DND-41 (cell line): ENCODE measurements at regions not wholly inside any gene's neighbourhood (a gene's known extent, or its start where the extent isn't known, plus 50 kb on each side); places are given as distances from the start of the nearest gene placed in this dataset.

Experiments
- EZH2 ChIP-seq: IDR thresholded peaks from 3 replicates; pipeline ENCODE4 v1.6.1; 2012; ENCODE audit warnings: borderline replicate concordance, low read depth, mild to moderate bottlenecking, moderate library complexity, low read length, inconsistent platforms; ENCODE audit not compliant: severe bottlenecking
- TF ChIP-seq, protein P1 (sequence below): IDR thresholded peaks from 2 replicates; pipeline ENCODE4 v1.5.1; 2012; ENCODE audit warnings: borderline replicate concordance, low read length, moderate library complexity, mild to moderate bottlenecking; ENCODE audit not compliant: poor library complexity, severe bottlenecking; ENCODE audit errors: extremely low read depth

DNA sequence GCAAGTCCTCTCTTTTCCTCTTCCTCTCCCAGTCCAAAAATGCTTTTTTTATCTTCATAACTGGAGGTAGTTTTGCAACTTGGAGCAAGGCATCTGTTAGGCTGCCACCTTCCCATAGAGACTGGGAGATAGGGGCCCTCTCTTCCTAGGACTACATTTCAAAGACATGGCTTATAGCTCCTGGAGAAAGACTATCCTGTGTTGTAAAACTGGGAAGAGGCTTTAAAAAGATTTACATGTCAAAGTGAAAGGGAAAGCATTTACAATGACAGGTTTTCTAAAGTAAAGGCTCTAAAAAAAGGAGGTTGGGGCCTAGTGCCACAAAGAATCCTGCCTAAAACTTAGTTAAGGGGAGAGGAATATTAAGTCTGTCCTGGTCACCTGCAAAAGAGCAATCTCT lies 82.2 kb upstream of the SEMA3E start:
- TF ChIP-seq, protein P1, sequence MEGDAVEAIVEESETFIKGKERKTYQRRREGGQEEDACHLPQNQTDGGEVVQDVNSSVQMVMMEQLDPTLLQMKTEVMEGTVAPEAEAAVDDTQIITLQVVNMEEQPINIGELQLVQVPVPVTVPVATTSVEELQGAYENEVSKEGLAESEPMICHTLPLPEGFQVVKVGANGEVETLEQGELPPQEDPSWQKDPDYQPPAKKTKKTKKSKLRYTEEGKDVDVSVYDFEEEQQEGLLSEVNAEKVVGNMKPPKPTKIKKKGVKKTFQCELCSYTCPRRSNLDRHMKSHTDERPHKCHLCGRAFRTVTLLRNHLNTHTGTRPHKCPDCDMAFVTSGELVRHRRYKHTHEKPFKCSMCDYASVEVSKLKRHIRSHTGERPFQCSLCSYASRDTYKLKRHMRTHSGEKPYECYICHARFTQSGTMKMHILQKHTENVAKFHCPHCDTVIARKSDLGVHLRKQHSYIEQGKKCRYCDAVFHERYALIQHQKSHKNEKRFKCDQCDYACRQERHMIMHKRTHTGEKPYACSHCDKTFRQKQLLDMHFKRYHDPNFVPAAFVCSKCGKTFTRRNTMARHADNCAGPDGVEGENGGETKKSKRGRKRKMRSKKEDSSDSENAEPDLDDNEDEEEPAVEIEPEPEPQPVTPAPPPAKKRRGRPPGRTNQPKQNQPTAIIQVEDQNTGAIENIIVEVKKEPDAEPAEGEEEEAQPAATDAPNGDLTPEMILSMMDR = no peak
- no peak for TF ChIP-seq EZH2
